GM23248 (cell line): ENCODE measurements at regions not wholly inside any gene's neighbourhood (a gene's known extent, or its start where the extent isn't known, plus 50 kb on each side); places are given as distances from the start of the nearest gene placed in this dataset.

Experiments used
- EZH2 ChIP-seq: fragments of 200-600 bp; sonication (generic); IDR thresholded peaks from 2 replicates; pipeline ENCODE4 v1.6.1; 2018; ENCODE audit warnings: antibody characterized with exemption, mild to moderate bottlenecking; ENCODE audit not compliant: insufficient read depth, poor library complexity, severe bottlenecking
- EZH2phosphoT487 ChIP-seq: fragments of 200-600 bp; sonication (generic); IDR thresholded peaks from 2 replicates; pipeline ENCODE4 v1.6.1; 2018; ENCODE audit warnings: antibody characterized with exemption, moderate library complexity, mild to moderate bottlenecking, low read depth; ENCODE audit not compliant: insufficient read depth

GRCh38 chr3:35944926-35945710 is 305.8 kb downstream of the ARPP21 start:
- TF ChIP-seq EZH2 (no peak), EZH2phosphoT487 (no peak)
